Astrocyte (in vitro differentiated cells and primary cell): ENCODE measurements at regions not wholly inside any gene's neighbourhood (a gene's known extent, or its start where the extent isn't known, plus 50 kb on each side); places are given as distances from the start of the nearest gene placed in this dataset.
A peak's percentile ranks its signal among the peaks of the same experiment; 100 is the strongest.

Source experiments
- DNase-seq: peaks from one replicate; pipeline ENCODE4 v3.0.0-alpha.2; 2010; ENCODE audit warnings: low read depth
- FAIRE-seq: peaks from 2 replicates; lab custom pipeline; 2011; peaks lifted over from hg19 to GRCh38; lab: Jason Lieb, UNC
- H2AFZ ChIP-seq: 2 replicates; pipeline ENCODE4 v1.6.0; 2012; ENCODE audit warnings: low read depth, low read length, inconsistent platforms
- H3K27ac ChIP-seq: 2 replicates; pipeline ENCODE4 v1.5.1; 2011; ENCODE audit warnings: low read depth, low read length, inconsistent platforms
- H3K27me3 ChIP-seq: 2 replicates; pipeline ENCODE4 v1.6.0; 2011; ENCODE audit warnings: low read length, inconsistent platforms; ENCODE audit not compliant: insufficient read depth
- H3K36me3 ChIP-seq: 2 replicates; pipeline ENCODE4 v1.5.1; 2011; ENCODE audit warnings: low read length, inconsistent platforms; ENCODE audit not compliant: insufficient read depth
- H3K4me1 ChIP-seq: 2 replicates; pipeline ENCODE4 v1.5.1; 2011; ENCODE audit warnings: low read length, inconsistent platforms; ENCODE audit not compliant: insufficient read depth
- H3K4me2 ChIP-seq: 2 replicates; pipeline ENCODE4 v1.6.0; 2012; ENCODE audit warnings: low read length, inconsistent platforms
- H3K4me3 ChIP-seq: 2 replicates; pipeline ENCODE4 v1.5.1; 2011; ENCODE audit warnings: low read depth, mild to moderate bottlenecking, low read length, inconsistent platforms; ENCODE audit not compliant: insufficient read depth
- H3K79me2 ChIP-seq: 2 replicates; pipeline ENCODE4 v1.6.0; 2012; ENCODE audit warnings: mild to moderate bottlenecking, low read length, inconsistent platforms; ENCODE audit not compliant: insufficient read depth
- H3K9ac ChIP-seq: 2 replicates; pipeline ENCODE4 v1.6.0; 2012; ENCODE audit warnings: mild to moderate bottlenecking, low read length, inconsistent platforms
- H3K9me3 ChIP-seq: 2 replicates; pipeline ENCODE4 v1.5.1; 2012; ENCODE audit warnings: low read depth, mild to moderate bottlenecking, low read length, inconsistent platforms; ENCODE audit not compliant: insufficient read depth
- H4K20me1 ChIP-seq: 2 replicates; pipeline ENCODE4 v1.6.0; 2012; ENCODE audit warnings: low read length, inconsistent platforms; ENCODE audit not compliant: insufficient read depth
- H3K27ac Mint-ChIP-seq: one replicate; pipeline ENCODE4 v1.8.0; 2021; ENCODE audit warnings: mild to moderate bottlenecking, mixed read lengths; ENCODE audit not compliant: unreplicated experiment
- H3K27me3 Mint-ChIP-seq: one replicate; pipeline ENCODE4 v1.8.0; 2021; ENCODE audit warnings: low read depth, mixed read lengths; ENCODE audit not compliant: unreplicated experiment
- H3K36me3 Mint-ChIP-seq: one replicate; pipeline ENCODE4 v1.8.0; 2021; ENCODE audit warnings: low read depth, mixed read lengths; ENCODE audit not compliant: unreplicated experiment
- H3K4me1 Mint-ChIP-seq: one replicate; pipeline ENCODE4 v1.8.0; 2021; ENCODE audit warnings: low read depth, mixed read lengths; ENCODE audit not compliant: unreplicated experiment
- H3K4me3 Mint-ChIP-seq: one replicate; pipeline ENCODE4 v1.8.0; 2021; ENCODE audit warnings: mild to moderate bottlenecking, moderate library complexity, mixed read lengths; ENCODE audit not compliant: unreplicated experiment
- H3K9me3 Mint-ChIP-seq: one replicate; pipeline ENCODE4 v1.8.0; 2021; ENCODE audit warnings: mild to moderate bottlenecking, mixed read lengths; ENCODE audit not compliant: unreplicated experiment
- EZH2 ChIP-seq: IDR thresholded peaks from 2 replicates; pipeline ENCODE4 v1.6.1; 2012; ENCODE audit warnings: mild to moderate bottlenecking, low read length, inconsistent platforms; ENCODE audit not compliant: insufficient read depth
- TF ChIP-seq, protein P1 (sequence below): IDR thresholded peaks from 2 replicates; pipeline ENCODE4 v1.5.1; 2011; ENCODE audit warnings: low read depth, mild to moderate bottlenecking, inconsistent platforms, low read length, moderate library complexity; ENCODE audit not compliant: insufficient read depth

DNA sequence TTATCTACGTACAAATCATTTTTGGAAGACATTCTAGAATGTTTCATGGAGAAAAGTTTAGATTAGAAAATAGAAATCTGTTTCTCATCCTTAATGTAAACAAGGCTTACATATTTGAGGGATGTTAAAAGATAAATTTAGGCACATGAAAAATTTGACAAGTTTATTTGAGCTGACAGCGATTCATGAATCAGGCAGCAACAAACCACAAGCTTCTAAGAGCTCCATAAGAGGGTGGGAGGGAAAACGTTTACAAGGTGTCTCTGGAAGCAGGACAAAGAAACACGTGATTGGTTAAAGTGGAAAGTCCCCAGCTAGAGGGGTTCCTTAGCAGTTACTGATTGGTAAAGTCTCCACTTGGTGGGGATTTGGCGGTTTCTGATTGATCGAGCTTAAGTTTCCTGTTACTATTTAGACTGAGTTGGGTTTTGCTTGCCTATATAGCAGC lies 228.9 kb upstream of the PITRM1 start:
- Histone ChIP-seq H3K79me2 (no peaks in the 10 kb centered on the region), H3K4me3 (no peak overlapping the region), H3K27ac (no peak overlapping the region), H2AFZ (no peak overlapping the region), H3K4me2 (peak overlapping the region; percentile 42), H3K27me3 (peaks cover 3% of the 10 kb centered on the region), H3K4me1 (peaks cover 25% of the 10 kb centered on the region), H4K20me1 (no peaks in the 10 kb centered on the region), H3K36me3 (no peaks in the 10 kb centered on the region), H3K9ac (no peak overlapping the region), H3K9me3 (no peaks in the 10 kb centered on the region)
- TF ChIP-seq, protein P1, sequence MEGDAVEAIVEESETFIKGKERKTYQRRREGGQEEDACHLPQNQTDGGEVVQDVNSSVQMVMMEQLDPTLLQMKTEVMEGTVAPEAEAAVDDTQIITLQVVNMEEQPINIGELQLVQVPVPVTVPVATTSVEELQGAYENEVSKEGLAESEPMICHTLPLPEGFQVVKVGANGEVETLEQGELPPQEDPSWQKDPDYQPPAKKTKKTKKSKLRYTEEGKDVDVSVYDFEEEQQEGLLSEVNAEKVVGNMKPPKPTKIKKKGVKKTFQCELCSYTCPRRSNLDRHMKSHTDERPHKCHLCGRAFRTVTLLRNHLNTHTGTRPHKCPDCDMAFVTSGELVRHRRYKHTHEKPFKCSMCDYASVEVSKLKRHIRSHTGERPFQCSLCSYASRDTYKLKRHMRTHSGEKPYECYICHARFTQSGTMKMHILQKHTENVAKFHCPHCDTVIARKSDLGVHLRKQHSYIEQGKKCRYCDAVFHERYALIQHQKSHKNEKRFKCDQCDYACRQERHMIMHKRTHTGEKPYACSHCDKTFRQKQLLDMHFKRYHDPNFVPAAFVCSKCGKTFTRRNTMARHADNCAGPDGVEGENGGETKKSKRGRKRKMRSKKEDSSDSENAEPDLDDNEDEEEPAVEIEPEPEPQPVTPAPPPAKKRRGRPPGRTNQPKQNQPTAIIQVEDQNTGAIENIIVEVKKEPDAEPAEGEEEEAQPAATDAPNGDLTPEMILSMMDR = no peak
- TF ChIP-seq EZH2 = no peak
- H3K9me3 Mint-ChIP-seq = no peaks in the 10 kb centered on the region
- peaks cover 18% of the 10 kb centered on the region for H3K4me1 Mint-ChIP-seq
- H3K27ac Mint-ChIP-seq = no peak overlapping the region
- H3K36me3 Mint-ChIP-seq = no peaks in the 10 kb centered on the region
- H3K4me3 Mint-ChIP-seq = no peak overlapping the region
- DNase-seq (peak; percentile 92), FAIRE-seq (peak; percentile 65)
- H3K27me3 Mint-ChIP-seq = peaks cover 1% of the 10 kb centered on the region

DNA sequence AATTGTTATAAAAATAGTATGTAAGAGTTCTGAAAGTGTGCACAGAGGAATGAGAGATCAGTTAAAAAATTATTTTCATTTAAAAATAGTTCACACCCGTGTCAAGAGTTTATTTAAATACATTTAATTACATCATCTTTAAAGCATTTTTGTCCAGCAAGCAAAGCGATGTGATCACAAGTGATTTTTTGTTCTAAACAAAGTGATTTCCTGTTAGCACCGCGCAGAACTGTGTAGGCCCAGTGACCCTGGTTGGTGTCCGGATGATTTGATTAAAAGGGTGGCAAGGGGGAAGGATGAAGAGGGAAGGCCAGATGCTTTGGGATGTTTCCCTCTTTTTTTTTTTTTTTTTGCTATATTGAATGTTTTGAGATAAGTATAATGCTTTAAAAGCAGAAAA lies 227.8 kb upstream of the PITRM1 start:
- H3K27me3 Mint-ChIP-seq = peaks cover 1% of the 10 kb centered on the region
- Histone ChIP-seq H2AFZ (no peak overlapping the region), H3K9me3 (no peaks in the 10 kb centered on the region), H3K27me3 (peaks cover 3% of the 10 kb centered on the region), H3K4me2 (peak overlapping the region; percentile 38), H3K4me1 (peaks cover 25% of the 10 kb centered on the region), H3K4me3 (no peak overlapping the region), H3K79me2 (no peaks in the 10 kb centered on the region), H3K9ac (peak overlapping the region; percentile 10), H3K27ac (no peak overlapping the region), H4K20me1 (no peaks in the 10 kb centered on the region), H3K36me3 (no peaks in the 10 kb centered on the region)
- DNase-seq (peak; percentile 54), FAIRE-seq (no peak)
- H3K4me3 Mint-ChIP-seq = no peak overlapping the region
- H3K4me1 Mint-ChIP-seq = peaks cover 18% of the 10 kb centered on the region
- H3K36me3 Mint-ChIP-seq = no peaks in the 10 kb centered on the region
- no peak for TF ChIP-seq EZH2
- TF ChIP-seq, protein P1 = no peak
- peak overlapping the region; percentile 44 for H3K27ac Mint-ChIP-seq
- H3K9me3 Mint-ChIP-seq = no peaks in the 10 kb centered on the region

DNA sequence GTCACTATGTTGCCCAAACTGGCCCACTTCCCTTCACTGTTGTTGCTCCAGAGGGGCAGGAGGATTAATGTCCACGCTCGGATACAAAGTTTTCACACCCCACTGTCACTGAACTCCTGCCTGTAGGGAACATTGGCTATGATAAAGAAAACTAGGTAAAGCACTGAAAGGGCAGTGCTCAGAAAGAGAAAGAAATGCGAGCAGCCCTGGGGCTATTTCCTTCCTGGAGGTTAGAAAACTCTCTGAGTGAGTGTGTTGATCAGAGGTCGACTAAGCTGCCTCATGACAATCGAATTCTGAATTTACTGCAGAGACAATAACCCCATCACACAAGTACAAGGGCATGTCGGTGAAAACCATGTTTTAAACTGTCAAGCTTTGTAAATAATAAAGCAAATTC lies 227.2 kb upstream of the PITRM1 start:
- peaks cover 1% of the 10 kb centered on the region for H3K27me3 Mint-ChIP-seq
- Histone ChIP-seq H3K4me2 (peak overlapping the region; percentile 6), H3K36me3 (no peaks in the 10 kb centered on the region), H4K20me1 (no peaks in the 10 kb centered on the region), H3K9me3 (no peaks in the 10 kb centered on the region), H2AFZ (no peak overlapping the region), H3K4me3 (no peak overlapping the region), H3K4me1 (peaks cover 25% of the 10 kb centered on the region), H3K27ac (no peak overlapping the region), H3K27me3 (peaks cover 3% of the 10 kb centered on the region), H3K9ac (peak overlapping the region; percentile 10), H3K79me2 (no peaks in the 10 kb centered on the region)
- no peak for TF ChIP-seq EZH2
- TF ChIP-seq, protein P1 = no peak
- DNase-seq (no peak), FAIRE-seq (no peak)
- H3K4me3 Mint-ChIP-seq = no peak overlapping the region
- H3K4me1 Mint-ChIP-seq = peaks cover 18% of the 10 kb centered on the region
- no peak overlapping the region for H3K27ac Mint-ChIP-seq
- no peaks in the 10 kb centered on the region for H3K9me3 Mint-ChIP-seq
- no peaks in the 10 kb centered on the region for H3K36me3 Mint-ChIP-seq
